PC-9 (cell line): ENCODE measurements at regions not wholly inside any gene's neighbourhood (a gene's known extent, or its start where the extent isn't known, plus 50 kb on each side); places are given as distances from the start of the nearest gene placed in this dataset.

ENCODE experiments used
- BruUV-seq: library from RNA; stranded (reverse); fragments of 400-500 nt; replicated peaks from 2 replicates; lab custom pipeline; 2021; lab: Mats Ljungman, UMichigan
- CTCF ChIA-PET: fragments of 300-600 bp; sonication (Branson Sonifier 250); formaldehyde crosslinking; loops from one replicate; lab custom pipeline; 2022; ENCODE audit warnings: antibody characterized with exemption; lab: Charles Lee
- POLR2A ChIA-PET: fragments of 300-600 bp; sonication (Branson Sonifier 250); formaldehyde crosslinking; loops from one replicate; lab custom pipeline; 2022; ENCODE audit warnings: antibody characterized with exemption; ENCODE audit not compliant: unreplicated experiment; lab: Charles Lee
- DNase-seq, 2 experiments: peaks; one replicate each; pipeline versions ENCODE4 v3.0.0 to v3.0.0-alpha.2; 2015 to 2022; ENCODE audit warnings: mixed read lengths in 1 of 2
- H2AFZ ChIP-seq: fragments of 200-600 bp; sonication (generic); 2 replicates; pipeline ENCODE4 v1.8.1; 2017; ENCODE audit warnings: antibody characterized with exemption
- H3F3A ChIP-seq: fragments of 200-600 bp; sonication (generic); 2 replicates; pipeline ENCODE4 v1.8.1; 2017; ENCODE audit warnings: antibody characterized with exemption, mild to moderate bottlenecking, low read depth; ENCODE audit not compliant: insufficient read depth
- H3K27ac ChIP-seq: fragments of 200-600 bp; sonication (generic); 2 replicates; pipeline ENCODE4 v1.6.1; 2016; ENCODE audit warnings: mixed run types
- H3K27me3 ChIP-seq: fragments of 200-600 bp; sonication (generic); 2 replicates; pipeline ENCODE4 v1.6.1; 2016; ENCODE audit warnings: low read depth, mixed run types; ENCODE audit not compliant: insufficient read depth
- H3K36me3 ChIP-seq: fragments of 200-600 bp; sonication (generic); 2 replicates; pipeline ENCODE4 v1.6.1; 2016; ENCODE audit warnings: low read depth, mixed run types
- H3K4me1 ChIP-seq: fragments of 200-600 bp; sonication (generic); replicated peaks from 2 replicates; pipeline ENCODE4 v1.6.1; 2016; ENCODE audit warnings: mixed run types; ENCODE audit not compliant: insufficient read depth
- H3K4me2 ChIP-seq: fragments of 200-600 bp; sonication (generic); 2 replicates; pipeline ENCODE4 v1.6.1; 2017; ENCODE audit warnings: mixed run types
- H3K4me3 ChIP-seq: fragments of 200-600 bp; sonication (generic); 2 replicates; pipeline ENCODE4 v1.6.1; 2016; ENCODE audit warnings: mixed run types
- H3K79me2 ChIP-seq: fragments of 200-600 bp; sonication (generic); 2 replicates; pipeline ENCODE4 v1.6.1; 2017; ENCODE audit warnings: low read depth, mixed run types
- H3K9me2 ChIP-seq: fragments of 200-600 bp; sonication (generic); 2 replicates; pipeline ENCODE4 v1.8.1; 2017; ENCODE audit warnings: mild to moderate bottlenecking; ENCODE audit not compliant: insufficient read depth
- H3K9me3 ChIP-seq: fragments of 200-600 bp; sonication (generic); 2 replicates; pipeline ENCODE4 v1.8.1; 2016; ENCODE audit warnings: low read depth; ENCODE audit not compliant: insufficient read depth
- H4K20me1 ChIP-seq: fragments of 200-600 bp; sonication (generic); 2 replicates; pipeline ENCODE4 v1.8.1; 2017; ENCODE audit not compliant: insufficient read depth
- EZH2 ChIP-seq: fragments of 200-600 bp; sonication (generic); IDR thresholded peaks from 2 replicates; pipeline ENCODE4 v1.8.0; 2017; ENCODE audit warnings: antibody characterized with exemption, low read depth
- intact Hi-C: fragments of 100-400 bp; cut with micrococcal nuclease; formaldehyde crosslinking; loops from one replicate; pipeline ENCODE4 v1.10.0; 2022; ENCODE audit not compliant: unreplicated experiment
- TF ChIP-seq, protein P1 (sequence below): fragments of 200-600 bp; sonication (generic); conservative IDR thresholded peaks from 2 replicates; pipeline ENCODE4 v1.6.1; 2017; ENCODE audit warnings: mixed run types, antibody characterized with exemption, mild to moderate bottlenecking, moderate library complexity

DNA sequence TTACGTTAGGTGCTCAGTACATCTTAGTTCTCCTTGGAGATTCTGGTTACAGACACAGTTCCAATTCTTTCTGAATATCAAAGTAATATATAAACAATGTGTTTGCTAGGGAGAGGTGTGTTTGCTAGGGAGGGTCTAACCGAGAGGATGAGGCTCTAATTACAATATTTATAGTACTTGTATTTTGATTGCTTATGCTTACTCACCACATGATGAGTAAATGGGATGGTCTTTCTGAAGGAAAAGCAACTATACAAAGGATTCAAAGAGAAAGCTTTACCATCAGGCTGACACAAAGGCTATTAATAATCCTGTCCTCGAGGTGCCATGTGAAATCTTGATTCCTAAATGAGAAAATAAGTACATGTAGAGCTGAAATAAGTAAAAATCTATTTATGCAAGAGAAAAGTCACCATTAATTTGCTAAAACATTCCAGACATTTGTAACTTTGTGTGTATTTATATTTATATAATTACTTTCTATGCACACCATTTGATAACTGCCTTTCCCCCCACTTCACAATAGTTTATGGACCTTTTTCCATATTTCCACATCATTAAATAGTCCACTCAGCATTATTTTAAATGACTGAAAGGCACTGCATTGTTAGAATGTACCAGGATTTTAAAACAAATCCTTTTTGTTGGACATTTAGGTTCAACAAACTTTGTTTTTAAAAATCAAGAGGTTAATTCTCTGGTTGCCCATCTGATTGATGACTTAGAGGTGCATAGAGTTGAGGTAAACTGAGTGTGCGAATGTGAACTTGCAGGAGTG lies 94.5 kb upstream of the FN1 start:
- Histone ChIP-seq H3K9me3 (peaks cover 20% of the 10 kb centered on the region), H3K79me2 (no peaks in the 10 kb centered on the region), H3K9me2 (no peaks in the 10 kb centered on the region), H3K36me3 (no peaks in the 10 kb centered on the region), H3K27ac (no peak overlapping the region), H3K4me3 (no peak overlapping the region), H3K27me3 (no peaks in the 10 kb centered on the region), H4K20me1 (no peaks in the 10 kb centered on the region), H2AFZ (no peak overlapping the region), H3K4me2 (no peak overlapping the region), H3K4me1 (peaks cover 32% of the 10 kb centered on the region; the same call in 1 of the 2 replicates), H3F3A (0 out of 2 replicates have a peak, but pooled peaks cover 5% of the 10 kb centered on the region)
- BruUV-seq = no TSS peak
- DNase-seq = no peak
- POLR2A ChIA-PET = interaction anchor here (0.6 kb wide), 1 partner anchor 163 kb away, joined by 3 read pairs; no protein-coding TSS in a partner anchor
- intact Hi-C loops = no loop called here
- CTCF ChIA-PET = no interaction called here
- TF ChIP-seq, protein P1, sequence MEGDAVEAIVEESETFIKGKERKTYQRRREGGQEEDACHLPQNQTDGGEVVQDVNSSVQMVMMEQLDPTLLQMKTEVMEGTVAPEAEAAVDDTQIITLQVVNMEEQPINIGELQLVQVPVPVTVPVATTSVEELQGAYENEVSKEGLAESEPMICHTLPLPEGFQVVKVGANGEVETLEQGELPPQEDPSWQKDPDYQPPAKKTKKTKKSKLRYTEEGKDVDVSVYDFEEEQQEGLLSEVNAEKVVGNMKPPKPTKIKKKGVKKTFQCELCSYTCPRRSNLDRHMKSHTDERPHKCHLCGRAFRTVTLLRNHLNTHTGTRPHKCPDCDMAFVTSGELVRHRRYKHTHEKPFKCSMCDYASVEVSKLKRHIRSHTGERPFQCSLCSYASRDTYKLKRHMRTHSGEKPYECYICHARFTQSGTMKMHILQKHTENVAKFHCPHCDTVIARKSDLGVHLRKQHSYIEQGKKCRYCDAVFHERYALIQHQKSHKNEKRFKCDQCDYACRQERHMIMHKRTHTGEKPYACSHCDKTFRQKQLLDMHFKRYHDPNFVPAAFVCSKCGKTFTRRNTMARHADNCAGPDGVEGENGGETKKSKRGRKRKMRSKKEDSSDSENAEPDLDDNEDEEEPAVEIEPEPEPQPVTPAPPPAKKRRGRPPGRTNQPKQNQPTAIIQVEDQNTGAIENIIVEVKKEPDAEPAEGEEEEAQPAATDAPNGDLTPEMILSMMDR = no peak
- TF ChIP-seq EZH2 = no peak

DNA sequence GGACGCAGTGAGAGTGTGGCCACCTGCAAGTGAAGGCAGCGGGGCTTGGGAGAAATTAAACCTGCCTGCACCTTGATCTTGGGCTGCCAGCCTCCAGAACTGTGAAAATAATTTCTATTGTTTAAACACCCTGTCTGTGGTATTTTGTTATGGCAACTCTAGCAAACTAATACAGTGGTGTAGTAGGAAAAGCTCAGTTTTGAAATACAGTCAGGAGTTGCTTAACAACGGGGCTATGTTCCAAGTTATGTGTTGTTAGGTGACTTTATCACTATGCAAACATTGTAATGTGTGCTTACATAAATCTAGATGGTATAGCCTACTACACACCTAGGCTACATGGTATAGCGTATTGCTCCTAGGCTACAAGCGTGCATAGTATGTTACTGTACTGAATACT lies 93.4 kb upstream of the FN1 start:
- Histone ChIP-seq H2AFZ (no peak overlapping the region), H3K4me1 (peaks cover 32% of the 10 kb centered on the region; the same call in 1 of the 2 replicates), H3K4me3 (no peak overlapping the region), H3F3A (0 out of 2 replicates have a peak, but pooled peaks cover 5% of the 10 kb centered on the region), H3K36me3 (no peaks in the 10 kb centered on the region), H3K4me2 (no peak overlapping the region), H3K9me3 (peaks cover 20% of the 10 kb centered on the region), H3K9me2 (no peaks in the 10 kb centered on the region), H3K79me2 (no peaks in the 10 kb centered on the region), H3K27me3 (no peaks in the 10 kb centered on the region), H3K27ac (no peak overlapping the region), H4K20me1 (no peaks in the 10 kb centered on the region)
- intact Hi-C loops = no loop called here
- DNase-seq = peak in 1 of 2 experiments; percentile 63
- CTCF ChIA-PET = no interaction called here
- POLR2A ChIA-PET = no interaction called here
- TF ChIP-seq, protein P1 = no peak
- TF ChIP-seq EZH2 = no peak
- no TSS peak for BruUV-seq

DNA sequence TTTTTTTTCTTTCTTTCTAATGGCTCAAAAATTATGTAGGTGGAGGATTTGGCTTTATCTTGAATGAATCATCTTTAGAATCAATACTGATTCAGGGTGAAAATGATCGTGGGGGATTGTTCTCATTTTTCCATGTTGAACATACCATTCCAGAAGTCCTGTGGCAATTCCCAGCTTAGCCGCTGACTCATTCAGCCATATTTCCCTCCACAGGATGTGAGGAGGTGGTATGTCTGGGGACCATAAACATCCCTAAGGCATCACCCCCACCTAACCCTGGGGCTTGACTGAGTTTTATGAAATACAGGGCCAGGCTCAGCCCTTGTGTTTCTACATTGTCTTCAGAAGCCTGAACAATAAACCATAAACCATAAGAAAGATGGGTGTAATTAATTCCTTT lies 92.7 kb upstream of the FN1 start:
- H3K36me3 ChIP-seq = no peaks in the 10 kb centered on the region
- peaks cover 20% of the 10 kb centered on the region for H3K9me3 ChIP-seq
- H3F3A ChIP-seq = 0 out of 2 replicates have a peak, but pooled peaks cover 5% of the 10 kb centered on the region
- H3K79me2 ChIP-seq = no peaks in the 10 kb centered on the region
- no peaks in the 10 kb centered on the region for H3K9me2 ChIP-seq
- BruUV-seq = no TSS peak
- intact Hi-C loops = no loop called here
- no peak overlapping the region for H3K4me3 ChIP-seq
- H3K4me1 ChIP-seq = peaks cover 32% of the 10 kb centered on the region; the same call in 1 of the 2 replicates
- no peak for DNase-seq
- no peak overlapping the region for H3K4me2 ChIP-seq
- TF ChIP-seq EZH2 = no peak
- TF ChIP-seq, protein P1 = no peak
- ChIA-PET POLR2A (no interaction called here), CTCF (no interaction called here)
- no peak overlapping the region for H3K27ac ChIP-seq
- no peak overlapping the region for H2AFZ ChIP-seq
- no peaks in the 10 kb centered on the region for H3K27me3 ChIP-seq
- H4K20me1 ChIP-seq = no peaks in the 10 kb centered on the region
